ENCODE measurements at regions not wholly inside any gene's neighbourhood (a gene's known extent, or its start where the extent isn't known, plus 50 kb on each side); places are given as distances from the start of the nearest gene placed in this dataset.

DNA sequence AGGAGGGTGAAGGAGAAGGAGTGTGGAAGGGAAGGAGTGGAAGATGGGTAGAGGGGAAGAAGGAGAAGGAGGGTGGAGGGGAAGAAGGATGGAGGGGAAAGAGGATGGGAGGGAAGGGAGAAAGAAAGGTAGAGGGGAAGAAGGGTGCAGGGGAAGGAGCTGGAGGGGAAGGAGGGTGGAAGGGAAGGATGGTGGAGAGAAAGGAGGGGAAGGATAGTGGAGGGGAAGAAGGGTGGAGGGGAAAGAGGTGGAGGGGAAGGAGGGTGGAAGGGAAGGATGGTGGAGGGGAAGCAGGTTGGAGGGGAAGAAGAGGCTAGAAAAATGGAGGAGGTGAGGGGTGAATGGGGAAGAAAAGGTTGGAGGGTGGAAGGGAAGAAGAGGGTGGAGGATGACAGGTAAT, 927.9 kb downstream of the UQCRFS1 start:
- Histone ChIP-seq H3K27me3 (ENCODE audit: insufficient read depth, low read length) (no peaks in the 10 kb centered on the region), H3K4me1 (ENCODE audit: insufficient read depth, low read length) (no peaks in the 10 kb centered on the region; the same call in 1 of the 2 replicates), H2AK5ac (ENCODE audit: insufficient read length, low read length) (no peak overlapping the region), H2BK120ac (ENCODE audit: low read depth, low read length, poor library complexity, severe bottlenecking) (no peak overlapping the region), H2BK12ac (ENCODE audit: insufficient read length, low read depth, low read length) (no peak overlapping the region), H3K79me2 (ENCODE audit: insufficient read depth, low read length) (no peaks in the 10 kb centered on the region), H4K5ac (ENCODE audit: insufficient read length, low read depth, low read length) (no peak overlapping the region), H2BK15ac (ENCODE audit: low read depth, low read length) (no peak overlapping the region), H3K79me1 (ENCODE audit: insufficient read depth, low read depth, low read length, poor library complexity, severe bottlenecking) (no peaks in the 10 kb centered on the region), H3T11ph (ENCODE audit: low read length) (no peak overlapping the region), H3K4me2 (ENCODE audit: insufficient read depth, insufficient read length, low read length) (no peak overlapping the region), H3K23ac (ENCODE audit: insufficient read length, low read depth, low read length) (no peak overlapping the region), H4K20me1 (ENCODE audit: control insufficient read depth, insufficient read depth, insufficient read length) (no peaks in the 10 kb centered on the region), H3K9ac (ENCODE audit: extremely low read depth, insufficient read length, low read length) (no peak overlapping the region), H3K14ac (ENCODE audit: insufficient read depth, low read length) (no peak overlapping the region), H4K8ac (replicated peaks; ENCODE audit: insufficient read length, low read depth, low read length) (no peak overlapping the region), H2BK20ac (ENCODE audit: low read depth, low read length, poor library complexity, severe bottlenecking) (no peak overlapping the region), H3K56ac (ENCODE audit: insufficient read length, low read depth, low read length) (no peak overlapping the region), H3K18ac (ENCODE audit: insufficient read length, low read depth, low read length) (no peak overlapping the region), H4K91ac (ENCODE audit: insufficient read length, low read depth, low read length) (no peak overlapping the region), H2AFZ (ENCODE audit: low read length) (no peak overlapping the region), H2BK5ac (ENCODE audit: insufficient read length, low read length) (no peak overlapping the region), H3K23me2 (ENCODE audit: insufficient read length, low read depth, low read length, poor library complexity, severe bottlenecking) (no peaks in the 10 kb centered on the region), H3K9me3 (ENCODE audit: control insufficient read depth, low read depth, low read length) (no peaks in the 10 kb centered on the region), H3K27ac (ENCODE audit: insufficient read length, low read depth, low read length) (no peak overlapping the region), H3K4ac (ENCODE audit: low read depth, low read length) (no peak overlapping the region)
- Mint-ChIP-seq H3K27me3 (ENCODE audit: low read depth) (peaks cover 12% of the 10 kb centered on the region), H3K4me3 (no peak overlapping the region), H3K4me1 (peaks cover 24 to 31% of the 10 kb centered on the region in 2 experiments), H3K27ac (no peak overlapping the region), H3K36me3 (ENCODE audit: insufficient read depth in 1 of 3, low read depth in 3 of 3) (peaks cover 0 to 20% (median 2%) of the 10 kb centered on the region in 3 experiments; a peak in 2 of 7 replicates), H3K9me3 (peaks cover 20 to 21% of the 10 kb centered on the region in 2 experiments)
- DNase-seq, result no peak
- TF ChIP-seq, protein P1, sequence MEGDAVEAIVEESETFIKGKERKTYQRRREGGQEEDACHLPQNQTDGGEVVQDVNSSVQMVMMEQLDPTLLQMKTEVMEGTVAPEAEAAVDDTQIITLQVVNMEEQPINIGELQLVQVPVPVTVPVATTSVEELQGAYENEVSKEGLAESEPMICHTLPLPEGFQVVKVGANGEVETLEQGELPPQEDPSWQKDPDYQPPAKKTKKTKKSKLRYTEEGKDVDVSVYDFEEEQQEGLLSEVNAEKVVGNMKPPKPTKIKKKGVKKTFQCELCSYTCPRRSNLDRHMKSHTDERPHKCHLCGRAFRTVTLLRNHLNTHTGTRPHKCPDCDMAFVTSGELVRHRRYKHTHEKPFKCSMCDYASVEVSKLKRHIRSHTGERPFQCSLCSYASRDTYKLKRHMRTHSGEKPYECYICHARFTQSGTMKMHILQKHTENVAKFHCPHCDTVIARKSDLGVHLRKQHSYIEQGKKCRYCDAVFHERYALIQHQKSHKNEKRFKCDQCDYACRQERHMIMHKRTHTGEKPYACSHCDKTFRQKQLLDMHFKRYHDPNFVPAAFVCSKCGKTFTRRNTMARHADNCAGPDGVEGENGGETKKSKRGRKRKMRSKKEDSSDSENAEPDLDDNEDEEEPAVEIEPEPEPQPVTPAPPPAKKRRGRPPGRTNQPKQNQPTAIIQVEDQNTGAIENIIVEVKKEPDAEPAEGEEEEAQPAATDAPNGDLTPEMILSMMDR (conservative IDR thresholded peaks at IDR 0.05), result no peak
